GM18505 (cell line): ENCODE measurements at regions not wholly inside any gene's neighbourhood (a gene's known extent, or its start where the extent isn't known, plus 50 kb on each side); places are given as distances from the start of the nearest gene placed in this dataset.

Source experiments
- ATAC-seq: cut with Tn5 transposase; IDR thresholded peaks from one replicate; pipeline ENCODE4 v1.9.1; 2021; ENCODE audit not compliant: unreplicated experiment
- POLR2A ChIP-seq: IDR thresholded peaks from 4 replicates; pipeline ENCODE4 v1.6.1; 2011; ENCODE audit warnings: borderline replicate concordance; ENCODE audit not compliant: insufficient read depth, insufficient read length; ENCODE audit errors: extremely low read depth

DNA sequence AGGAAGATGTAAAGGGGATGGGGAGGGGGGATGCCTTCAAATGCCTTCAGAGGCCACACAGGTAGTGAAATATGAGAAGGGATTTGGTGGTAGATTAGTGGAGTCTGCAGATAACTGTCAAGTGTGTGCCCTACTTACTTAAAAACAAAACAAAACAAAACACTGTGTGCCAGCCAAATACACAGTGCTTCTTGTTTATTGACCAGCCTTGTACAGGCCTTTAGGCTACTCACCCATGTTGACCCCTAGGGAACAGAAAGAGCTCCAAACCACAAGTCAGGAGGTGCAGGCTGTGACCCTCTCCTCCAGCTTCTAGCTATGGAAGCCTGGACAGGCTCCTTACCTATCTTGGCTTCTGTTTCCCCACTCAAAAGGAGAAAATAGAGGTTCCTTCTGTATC lies 562.0 kb downstream of the ETNK1 start:
- ATAC-seq: no peak
- TF ChIP-seq POLR2A: no peak

DNA sequence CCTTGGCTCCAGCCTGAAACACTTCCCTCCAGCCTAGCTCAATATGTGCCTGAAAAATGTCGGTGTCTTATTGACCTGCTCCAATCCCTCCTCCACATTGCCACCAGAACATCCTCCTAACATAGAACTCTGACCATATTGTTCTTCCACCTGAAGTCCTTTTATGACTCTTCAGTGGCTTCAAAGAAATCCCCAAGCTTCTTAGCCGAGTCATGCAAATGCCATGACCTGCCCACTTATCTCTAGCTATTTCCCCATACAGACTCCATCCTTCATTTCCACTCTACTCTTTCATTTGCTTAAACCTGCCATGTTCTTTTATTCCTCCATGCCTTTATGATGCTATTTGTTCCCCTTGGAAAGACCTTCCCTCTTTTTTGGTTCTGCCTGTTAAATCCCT lies 568.6 kb downstream of the ETNK1 start:
- no peak for ATAC-seq
- TF ChIP-seq POLR2A: no peak

DNA sequence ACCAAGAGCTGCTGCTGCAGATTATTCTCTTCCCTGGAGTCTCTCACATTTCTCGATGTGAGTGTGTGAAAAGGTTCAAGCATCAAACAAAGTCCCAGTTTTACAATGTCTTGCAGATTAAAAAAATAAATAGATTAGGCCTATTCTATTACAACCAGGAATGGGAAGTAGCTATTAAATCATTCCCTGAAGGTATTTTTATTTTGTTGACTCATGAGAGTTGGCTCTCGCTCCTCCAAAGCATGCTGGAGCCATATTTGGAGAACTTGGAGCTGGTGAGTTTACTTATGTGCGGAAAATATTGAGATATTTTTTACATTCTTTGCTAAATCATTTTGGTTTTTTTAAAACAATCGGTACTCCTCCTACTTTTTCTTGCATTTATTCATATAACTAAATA lies 572.3 kb downstream of the ETNK1 start:
- ATAC-seq: no peak
- no peak for TF ChIP-seq POLR2A

DNA sequence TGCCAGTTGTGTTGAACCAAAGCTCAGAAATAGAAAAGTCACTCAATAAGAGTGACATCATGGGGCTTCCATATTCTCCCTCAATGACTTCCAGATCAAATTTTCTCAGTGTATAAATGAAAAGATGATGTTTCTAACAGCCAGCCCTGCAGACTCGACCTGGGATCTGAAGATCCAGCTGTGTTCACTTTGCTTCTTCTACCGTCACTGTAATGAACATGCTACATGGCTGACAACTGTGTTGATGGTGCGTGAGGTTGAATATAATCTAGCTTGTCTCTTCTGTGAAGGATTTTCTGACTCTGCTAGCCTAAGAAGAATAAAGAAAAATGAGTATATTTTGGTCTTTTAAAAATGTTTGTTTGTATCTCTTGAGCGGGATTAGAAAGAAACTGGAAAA lies 577.8 kb downstream of the ETNK1 start:
- no peak for TF ChIP-seq POLR2A
- no peak for ATAC-seq

DNA sequence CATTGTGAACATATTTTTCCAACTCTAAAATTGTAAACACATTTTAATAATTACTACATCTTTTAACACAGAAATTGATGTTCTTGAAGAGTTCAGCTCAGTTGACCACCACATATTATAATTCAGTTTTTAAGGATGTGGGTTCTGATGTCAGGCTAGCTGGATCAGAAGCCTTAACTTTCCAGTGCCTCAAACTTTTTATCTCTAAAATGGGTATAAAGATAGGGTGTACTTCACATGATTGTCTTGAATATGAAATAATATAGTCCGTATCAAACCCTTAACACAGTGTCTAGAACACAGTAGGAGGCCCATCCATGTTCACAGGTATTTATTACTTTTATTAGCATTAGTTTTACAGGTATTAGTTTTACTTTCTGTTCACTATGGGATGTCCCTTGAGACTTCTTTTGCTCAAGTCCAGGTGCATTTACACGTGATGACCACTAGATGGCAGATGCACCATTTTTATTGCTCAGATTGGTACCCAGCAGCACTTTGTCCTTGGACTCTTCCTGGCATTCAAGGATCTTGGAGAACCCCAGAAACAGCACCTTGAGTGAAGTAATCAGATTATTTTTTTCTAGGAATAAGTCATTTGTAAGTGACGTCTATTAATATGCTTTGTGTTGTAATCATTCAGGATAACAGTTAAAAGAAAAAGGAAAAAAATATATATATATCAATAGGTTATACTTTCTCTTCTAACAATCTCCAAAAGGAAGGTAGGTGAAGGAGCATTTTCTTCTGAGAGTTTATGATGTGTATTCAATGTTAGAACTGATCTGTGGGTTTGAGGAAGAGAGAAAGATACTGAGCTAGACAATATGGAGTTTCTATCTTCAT lies 580.2 kb downstream of the ETNK1 start:
- ATAC-seq: peak; percentile 91
- TF ChIP-seq POLR2A: no peak

DNA sequence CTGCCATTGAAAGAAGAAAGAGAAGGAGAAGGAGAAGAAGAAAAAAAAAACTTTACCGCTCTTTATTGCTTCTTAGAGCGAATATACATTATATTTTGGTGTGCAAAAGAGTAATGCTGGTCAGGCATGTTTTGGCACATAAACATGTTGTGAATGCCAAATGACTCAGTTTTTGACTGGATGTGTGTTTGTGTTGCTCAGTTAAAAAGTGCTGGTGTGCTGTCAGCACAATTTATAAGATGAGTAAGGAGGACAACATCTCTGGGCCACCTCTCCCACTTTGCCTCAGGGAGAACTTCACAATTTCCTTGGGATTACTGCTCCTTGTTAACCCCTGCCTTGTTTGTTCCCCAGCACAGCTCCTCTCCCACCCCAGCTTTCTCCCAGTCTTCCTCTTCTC lies 584.8 kb downstream of the ETNK1 start:
- no peak for TF ChIP-seq POLR2A
- ATAC-seq: no peak

DNA sequence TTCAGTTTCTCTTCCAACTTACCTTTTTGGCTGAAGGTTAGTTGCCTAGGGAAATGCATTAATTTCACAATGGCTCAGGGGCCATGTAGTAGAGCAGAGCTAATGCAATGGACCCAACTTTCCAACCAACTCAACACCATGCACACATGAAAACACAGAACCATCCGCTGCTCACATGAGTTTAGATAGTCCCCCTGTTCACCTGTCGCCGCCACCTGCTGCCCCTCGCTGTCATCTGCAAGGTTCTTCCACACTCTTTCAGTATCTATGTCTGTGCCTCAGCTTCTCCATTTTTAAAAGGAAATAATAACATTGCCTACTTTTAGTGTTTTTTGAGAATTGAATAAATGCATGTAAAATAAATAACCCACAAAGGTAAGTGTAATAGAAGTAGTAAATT lies 585.6 kb downstream of the ETNK1 start:
- TF ChIP-seq POLR2A: no peak
- no peak for ATAC-seq

DNA sequence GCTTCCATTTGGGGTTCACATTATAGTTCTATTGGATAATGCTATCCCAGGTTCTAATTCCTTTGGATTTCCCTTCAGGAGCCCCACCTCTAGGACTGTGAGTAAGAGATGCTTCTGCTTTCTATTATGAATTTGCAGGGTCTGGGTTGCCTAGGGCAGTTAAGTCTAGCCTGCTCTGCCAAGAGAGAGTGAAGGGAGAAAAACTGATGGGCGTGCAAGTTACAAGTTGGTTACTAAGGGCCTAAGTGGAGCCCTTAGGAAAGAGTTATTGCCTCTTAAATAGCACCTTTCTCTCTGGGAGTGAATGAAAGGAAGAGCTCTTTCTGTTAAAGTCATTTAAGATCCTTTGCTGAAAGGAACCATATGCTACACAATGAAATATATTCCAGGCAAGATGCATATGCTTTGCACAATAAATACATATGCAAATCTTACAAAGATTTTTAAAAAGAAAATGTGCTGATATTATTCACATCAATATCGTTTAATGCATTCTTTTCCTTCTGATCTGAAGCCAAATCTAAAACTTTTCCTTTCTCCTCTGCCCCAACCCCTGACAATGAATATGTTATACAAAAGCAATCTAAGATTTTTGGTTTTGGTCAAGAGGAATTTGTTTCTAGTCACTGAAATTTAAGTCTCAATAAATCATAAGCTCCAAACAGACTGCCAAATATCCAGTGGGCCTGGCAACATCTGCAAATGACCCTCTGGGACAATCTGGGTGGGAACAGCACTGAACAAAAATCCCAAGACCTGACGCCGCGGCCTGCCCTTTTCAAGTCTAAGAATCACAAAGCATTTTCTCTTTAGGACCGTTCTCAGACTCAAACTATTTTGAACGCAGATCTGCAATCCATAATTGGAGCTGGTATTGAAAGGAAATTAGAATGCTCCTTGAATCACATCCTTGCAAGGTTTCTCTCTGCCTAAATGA lies 586.7 kb downstream of the ETNK1 start:
- no peak for TF ChIP-seq POLR2A
- no peak for ATAC-seq

DNA sequence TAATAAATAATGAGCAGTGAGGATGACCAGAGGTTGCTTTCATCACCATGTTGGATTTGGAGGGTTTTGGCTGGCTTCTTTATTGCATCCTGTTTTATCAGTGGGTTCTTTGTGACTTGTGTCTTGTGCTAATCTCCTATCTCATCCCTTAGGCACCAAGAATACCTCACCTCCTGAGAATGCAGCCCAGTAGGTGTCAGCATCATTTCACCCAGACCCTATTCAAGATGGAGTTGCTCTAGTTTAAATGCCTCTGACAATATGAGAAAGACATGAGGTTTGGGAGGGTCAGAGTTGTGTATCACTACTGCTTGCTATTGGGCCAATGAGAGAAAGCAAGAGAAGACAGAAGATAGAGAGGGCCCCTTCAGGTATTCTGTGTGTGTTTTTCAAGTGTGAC lies 592.2 kb downstream of the ETNK1 start:
- TF ChIP-seq POLR2A: no peak
- no peak for ATAC-seq

DNA sequence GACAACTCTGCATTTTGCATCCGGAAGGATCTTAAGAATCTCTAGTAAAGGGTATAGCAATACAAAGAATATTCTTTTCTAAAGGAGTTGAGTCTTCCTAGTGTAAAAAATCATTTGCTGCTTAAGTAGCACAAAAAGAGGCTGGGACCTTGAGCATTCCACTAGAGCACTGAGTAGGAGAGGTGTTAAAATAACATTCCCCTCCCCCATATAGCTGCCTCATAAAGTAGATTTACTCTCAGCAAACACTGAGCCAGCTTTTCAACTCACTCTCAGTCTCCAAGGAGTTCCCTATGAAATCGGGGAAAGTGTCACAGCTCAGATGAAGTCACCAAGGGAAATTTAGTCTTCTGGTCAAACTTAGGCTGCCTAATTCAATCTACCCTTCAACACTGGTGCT lies 592.7 kb downstream of the ETNK1 start:
- TF ChIP-seq POLR2A: no peak
- ATAC-seq: no peak

DNA sequence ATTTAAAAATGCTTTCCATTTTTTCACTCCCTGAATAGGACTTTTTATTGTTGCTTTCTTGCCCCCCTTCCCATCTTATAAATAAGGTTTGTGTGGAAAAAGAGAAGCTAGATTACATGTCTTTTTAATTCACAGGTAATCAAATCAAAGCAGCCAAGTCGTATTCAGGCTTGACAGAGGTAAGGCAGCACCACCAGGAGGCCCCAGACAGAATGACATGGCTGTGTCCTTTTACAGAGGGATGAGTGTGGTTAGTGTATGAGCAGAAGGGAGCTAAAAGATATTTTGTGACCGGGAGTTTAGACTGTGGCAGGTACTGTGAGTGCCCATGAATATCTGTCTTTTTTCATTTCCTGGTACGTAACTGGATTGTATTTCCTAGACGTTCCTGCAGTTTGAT lies 596.1 kb downstream of the ETNK1 start:
- no peak for ATAC-seq

DNA sequence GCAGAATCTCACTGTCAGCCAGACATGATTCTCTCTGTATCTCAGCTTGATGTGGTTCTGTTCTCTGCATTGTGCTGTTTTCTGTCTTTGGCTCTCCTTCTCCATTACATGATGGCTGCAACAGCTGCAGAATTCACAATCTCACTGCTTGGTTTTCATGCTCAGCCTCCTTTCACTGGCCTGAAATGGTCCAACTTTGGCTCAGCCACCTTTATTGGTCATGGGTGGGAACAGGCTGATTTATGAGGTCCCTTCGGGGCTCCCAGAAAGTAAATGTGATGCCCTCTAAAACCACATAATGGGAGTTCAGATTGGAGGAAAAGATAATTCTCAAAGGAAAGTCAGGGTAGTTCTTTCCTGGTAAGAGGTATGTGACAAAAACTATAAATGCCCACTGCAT lies 597.0 kb downstream of the ETNK1 start:
- no peak for TF ChIP-seq POLR2A
- ATAC-seq: no peak

More for the DNA sequence above, 596.1 kb downstream of the ETNK1 start:
- no peak for TF ChIP-seq POLR2A

DNA sequence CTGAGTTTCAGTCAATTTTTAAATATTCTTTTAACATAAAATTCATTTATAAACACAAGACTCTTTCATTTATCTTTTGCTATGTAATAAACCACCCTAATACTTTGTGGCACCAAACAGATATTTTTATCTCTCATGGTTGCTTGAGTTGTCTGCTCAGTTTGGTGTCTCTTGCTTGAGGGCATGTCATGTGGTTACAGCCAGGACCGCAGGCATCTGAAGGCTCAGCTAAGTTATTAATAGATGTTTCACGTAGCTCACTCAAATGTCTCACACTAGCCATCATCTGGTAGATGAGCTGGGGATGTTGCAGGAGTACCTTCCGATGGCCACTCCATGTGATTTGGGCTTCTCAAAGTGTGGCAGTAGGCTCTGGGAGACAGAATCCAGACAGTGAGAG lies 597.8 kb downstream of the ETNK1 start:
- no peak for TF ChIP-seq POLR2A
- ATAC-seq: no peak

DNA sequence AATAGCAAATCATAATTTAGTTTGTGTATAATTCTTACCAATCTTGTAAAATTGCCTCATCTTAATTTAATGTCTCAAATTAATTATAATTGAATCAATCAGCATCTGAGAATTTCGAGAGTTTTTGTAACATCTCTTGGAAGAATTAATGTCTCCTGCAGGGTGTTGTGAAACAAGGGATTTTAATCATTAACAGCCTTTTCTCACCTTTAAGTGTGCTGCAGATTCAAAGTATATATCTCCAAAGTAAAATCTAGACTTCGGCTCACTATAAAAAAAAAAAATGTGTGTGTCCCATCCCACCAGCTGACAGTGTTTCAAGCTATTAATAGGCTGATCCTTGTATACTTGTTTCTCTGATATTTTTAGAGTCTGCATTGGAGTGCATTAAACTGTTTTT lies 603.1 kb downstream of the ETNK1 start:
- no peak for TF ChIP-seq POLR2A
- ATAC-seq: no peak
